ENCODE measurements at regions not wholly inside any gene's neighbourhood (a gene's known extent, or its start where the extent isn't known, plus 50 kb on each side); places are given as distances from the start of the nearest gene placed in this dataset.
"Not testable (repeated sequence)": the region's sequence is repeated elsewhere in the genome, so short reads cannot be mapped to it uniquely, and the experiment has no call there.

DNA sequence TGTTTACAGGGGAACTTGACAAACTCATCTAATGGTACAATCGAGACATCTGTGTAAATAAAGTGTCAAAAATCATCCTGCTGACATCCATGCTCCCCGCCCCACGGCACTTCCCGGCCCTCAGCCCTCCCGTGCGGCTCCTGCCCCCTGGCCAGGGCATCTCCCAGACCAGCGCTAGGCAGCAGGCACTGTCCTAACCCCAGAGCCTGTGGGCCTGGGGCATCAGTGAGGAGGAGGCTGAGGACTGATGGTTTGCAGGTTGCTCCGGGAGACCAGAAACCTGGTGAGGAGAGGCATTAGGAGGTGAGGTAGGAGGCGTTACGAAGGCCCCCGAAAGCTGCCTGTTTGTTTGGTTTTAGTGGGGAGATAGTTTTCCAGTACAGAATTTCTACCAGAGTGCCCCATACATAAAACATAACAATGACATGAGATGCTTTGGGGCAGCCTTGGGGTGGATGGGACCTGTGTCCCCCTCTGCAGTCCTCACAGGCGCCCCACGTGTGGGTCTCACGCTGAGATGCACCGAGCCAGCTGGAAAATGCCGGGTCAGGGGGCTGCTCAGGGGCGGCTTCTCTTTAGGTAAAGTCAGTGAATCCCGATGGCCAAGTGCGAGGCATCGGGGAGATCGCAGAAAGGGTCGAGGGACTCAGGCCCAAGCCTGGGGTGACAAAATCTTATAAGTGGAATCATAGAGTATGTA lies 114.2 kb downstream of the RTP5 start:
- no peak for DNase-seq

DNA sequence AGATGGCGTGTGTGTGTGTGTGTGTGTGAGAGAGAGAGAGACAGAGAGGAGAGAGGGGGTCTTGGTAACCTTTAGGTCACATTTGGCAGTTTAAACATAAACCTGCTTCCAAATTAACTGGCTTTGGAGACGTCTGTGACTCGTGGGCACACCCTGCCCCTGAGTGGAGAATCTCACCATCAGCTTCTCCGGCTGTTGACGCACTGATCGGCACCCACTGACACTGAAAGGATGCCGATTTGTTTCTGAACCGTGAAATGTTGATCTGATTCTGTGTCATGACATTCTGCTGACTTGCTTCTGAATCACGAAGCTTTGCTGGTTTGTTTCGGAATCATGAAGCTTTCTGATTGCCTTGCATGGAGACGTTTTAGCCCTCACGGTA lies 114.7 kb downstream of the RTP5 start:
- DNase-seq = no peak

DNA sequence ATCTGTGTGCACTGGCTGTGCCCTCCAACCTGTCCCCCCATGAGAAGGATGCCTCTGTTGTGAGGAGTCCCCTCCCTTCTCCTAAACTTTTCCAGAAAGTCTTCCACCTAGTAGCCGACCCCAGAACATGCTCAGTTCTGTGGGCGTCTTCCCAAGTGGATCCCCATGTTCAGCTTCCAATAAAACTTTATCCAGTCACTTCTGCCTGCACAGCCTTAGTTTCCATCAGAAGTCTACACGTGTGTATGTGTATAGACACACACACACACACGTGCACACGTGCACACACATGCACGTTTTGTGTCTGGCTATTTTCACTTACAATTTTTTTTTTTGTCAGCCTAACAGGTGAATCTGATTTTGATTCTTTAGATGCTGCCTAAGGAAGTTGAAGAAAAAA lies 115.1 kb downstream of the RTP5 start:
- no peak for DNase-seq

DNA sequence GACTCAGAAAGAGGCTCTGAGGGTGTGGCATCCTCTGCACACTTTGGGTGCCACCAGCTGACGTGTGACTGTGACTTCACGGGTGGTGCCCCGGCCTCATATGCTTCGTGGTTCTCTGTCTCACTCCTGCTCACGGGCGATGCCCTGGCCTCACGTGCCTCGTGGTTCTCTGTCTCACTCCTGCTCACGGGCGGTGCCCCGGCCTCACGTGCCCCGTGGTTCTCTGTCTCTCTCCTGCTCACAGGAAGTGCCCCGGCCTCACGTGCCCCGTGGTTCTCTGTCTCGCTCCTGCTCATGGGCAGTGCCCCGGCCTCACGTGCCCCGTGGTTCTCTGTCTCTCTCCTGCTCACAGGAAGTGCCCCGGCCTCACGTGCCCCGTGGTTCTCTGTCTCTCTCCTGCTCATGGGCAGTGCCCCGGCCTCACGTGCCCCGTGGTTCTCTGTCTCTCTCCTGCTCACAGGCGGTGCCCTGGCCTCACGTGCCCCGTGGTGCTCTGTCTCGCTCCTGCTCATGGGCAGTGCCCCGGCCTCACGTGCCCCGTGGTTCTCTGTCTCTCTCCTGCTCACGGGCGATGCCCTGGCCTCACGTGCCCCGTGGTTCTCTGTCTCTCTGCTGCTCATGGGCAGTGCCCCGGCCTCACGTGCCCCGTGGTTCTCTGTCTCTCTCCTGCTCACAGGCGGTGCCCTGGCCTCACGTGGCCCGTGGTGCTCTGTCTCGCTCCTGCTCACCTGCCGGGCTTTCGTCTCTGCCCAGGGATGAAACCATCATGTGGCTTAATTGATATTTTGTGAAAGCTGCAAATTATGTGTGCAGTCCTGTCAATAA lies 115.8 kb downstream of the RTP5 start:
- DNase-seq = not testable (repeated sequence)

DNA sequence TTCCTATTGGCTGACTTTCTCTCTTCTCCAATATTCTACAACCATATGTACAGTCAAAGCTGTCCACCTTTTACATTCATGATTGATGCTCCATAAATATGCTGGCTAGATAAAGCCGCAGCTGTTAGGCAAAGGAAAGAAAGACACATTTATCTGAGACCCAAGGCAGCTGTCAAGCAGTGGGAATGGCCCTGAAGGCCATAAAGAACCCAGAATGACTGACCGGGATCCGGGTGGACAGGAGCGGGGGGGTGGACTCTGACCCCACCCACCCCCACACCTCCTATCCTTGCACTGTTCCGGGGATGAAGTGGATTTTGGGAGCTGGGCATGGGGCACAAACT lies 116.4 kb downstream of the RTP5 start:
- DNase-seq = no peak

DNA sequence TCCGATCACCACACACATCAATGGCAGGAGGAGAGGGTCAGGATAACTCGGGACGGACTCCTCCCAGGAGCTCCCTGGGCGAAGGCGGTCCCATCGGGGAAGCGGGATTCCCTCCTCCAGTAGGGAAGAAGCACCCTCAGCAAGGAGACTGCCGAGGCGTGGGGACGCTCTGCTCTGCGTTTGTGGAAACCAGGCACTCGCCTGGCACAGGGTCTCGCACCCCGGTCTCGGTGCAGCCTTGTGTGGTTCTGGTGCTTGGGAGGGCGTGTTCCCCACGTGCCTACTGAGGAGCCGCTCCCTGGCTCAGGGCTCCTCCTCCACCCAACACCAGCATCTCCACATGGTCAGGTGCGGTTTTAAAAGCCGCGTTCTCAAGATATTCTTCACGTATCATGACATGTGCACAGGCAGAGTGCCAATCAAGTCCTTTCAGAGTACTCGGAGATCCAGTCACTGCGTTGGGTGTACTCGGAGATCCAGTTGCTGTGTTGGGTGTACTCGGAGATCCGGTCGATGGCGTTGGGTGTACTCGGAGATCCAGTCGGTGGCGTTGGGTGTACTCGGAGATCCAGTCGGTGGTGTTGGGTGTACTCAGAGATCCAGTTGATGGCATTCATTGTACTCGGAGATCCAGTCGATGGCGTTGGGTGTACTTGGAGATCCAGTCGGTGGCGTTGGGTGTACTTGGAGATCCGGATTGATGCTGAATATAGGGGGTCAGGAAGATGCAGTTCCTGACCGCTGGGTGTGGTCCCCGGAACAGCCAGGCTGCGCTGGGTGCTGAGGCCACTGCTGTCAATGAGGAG lies 117.5 kb downstream of the RTP5 start:
- no peak for DNase-seq

DNA sequence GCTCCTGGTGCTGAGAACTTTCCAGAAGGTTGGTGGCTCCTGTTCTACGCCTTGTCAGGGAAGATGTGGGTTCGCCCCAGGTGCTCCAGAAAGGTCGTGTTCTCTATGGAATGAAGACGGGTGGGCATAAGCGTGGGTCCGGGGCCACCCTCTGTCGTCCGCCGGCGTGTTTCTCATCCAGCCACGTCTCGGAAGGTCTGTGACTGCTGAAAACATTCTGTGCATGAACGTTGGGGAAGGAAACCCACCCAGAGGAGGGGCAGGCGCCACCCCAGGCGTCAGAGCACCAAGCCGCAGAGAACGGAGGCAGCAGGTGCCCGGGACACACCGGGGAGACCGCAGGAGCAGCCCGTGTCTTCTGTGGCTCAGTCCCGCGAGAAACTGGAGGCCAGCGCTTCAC lies 118.2 kb downstream of the RTP5 start:
- no peak for DNase-seq

DNA sequence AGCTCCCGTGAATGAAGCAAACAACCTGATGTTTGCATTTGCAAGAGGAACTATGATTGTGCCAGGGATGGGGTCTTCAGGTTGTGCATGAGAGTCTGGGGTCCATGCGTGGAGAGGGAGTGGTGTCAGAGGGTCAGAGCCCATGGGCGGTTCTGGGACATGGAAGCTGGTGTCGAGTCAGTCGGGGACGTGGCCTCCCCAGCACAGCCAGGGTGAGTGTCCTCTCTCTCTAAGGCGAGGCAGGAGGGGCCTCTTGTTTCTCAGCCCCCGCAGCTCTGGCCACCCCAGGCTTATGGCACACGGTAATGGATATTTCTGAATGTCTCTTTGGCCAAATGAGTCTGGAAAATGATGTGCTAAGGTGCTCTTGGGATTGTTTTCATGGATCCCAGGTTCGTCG lies 118.6 kb downstream of the RTP5 start:
- DNase-seq = no peak

DNA sequence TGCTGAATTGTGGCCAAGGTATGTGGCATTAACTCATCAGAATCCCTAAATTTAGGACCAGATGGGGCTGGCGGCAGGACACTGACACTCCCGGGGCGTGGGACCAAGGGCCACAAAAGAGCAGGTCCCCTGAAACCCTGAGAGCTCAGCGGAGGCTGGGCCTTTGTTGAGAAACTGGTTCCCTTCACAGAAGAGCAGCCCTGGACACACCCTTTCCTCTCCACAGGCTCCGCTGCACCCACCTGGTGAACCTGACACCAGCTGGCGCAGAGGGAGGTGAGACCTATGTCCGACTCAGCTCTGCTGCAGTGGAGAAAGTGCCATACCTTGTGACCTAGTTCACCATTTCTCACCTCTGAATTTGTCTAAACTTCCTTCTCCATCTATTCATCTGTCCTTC lies 119.5 kb downstream of the RTP5 start:
- no peak for DNase-seq

DNA sequence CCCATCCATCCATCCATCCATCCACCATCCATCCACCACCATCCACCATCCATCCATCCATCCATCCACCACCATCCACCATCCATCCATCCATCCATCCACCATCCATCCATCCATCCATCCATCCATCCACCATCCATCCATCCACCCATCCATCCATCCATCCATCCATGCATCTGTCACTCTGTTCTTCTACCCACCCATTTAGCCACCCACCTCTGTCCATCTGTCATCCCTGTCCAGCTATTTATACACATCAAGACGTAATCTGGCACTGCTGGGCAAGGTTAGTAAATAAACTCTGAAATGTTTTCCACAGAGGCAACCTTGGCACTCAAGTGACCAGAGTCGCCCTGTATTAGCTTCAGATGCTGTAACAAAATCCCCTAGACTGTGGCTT lies 120.9 kb downstream of the RTP5 start:
- DNase-seq = no peak

DNA sequence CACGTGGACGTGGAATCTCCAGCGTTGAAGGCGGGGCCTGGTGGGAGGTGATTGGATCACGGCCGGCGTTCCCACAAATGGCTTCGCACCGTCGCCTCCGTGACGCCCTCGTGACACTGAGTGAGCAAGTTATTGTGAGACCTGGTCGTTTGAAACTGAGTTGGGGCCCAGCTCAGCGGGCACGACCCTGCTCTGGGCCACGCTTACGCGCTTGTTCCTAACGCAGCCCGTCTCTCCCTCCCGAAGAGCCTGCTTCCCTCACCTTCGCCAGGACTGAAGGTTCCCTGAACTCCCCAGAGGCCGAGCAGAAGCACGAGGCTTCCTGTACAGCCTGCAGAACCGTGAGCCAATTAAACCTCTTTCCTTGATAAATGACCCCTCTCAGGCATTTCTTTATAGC lies 121.8 kb downstream of the RTP5 start:
- DNase-seq = no peak

DNA sequence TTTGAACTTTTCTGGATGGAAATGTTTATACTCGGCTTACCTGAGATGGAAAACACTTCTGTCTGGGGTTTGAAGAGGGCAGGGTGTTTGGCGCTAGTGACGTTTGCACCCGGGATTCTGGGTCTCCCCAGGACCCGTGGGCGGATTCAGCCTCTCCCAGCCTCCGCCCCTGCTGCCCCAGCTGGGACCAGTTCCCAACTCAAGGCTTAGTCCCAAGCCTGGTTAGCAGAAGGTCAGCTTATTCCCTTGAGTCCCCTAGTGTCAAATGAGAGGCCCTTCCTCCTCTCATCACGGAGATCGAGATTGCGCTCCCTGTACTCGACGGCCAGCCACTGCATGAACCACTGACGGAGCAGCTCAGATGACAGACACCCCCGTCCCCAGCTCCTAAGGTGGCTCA lies 123.2 kb downstream of the RTP5 start:
- no peak for DNase-seq

DNA sequence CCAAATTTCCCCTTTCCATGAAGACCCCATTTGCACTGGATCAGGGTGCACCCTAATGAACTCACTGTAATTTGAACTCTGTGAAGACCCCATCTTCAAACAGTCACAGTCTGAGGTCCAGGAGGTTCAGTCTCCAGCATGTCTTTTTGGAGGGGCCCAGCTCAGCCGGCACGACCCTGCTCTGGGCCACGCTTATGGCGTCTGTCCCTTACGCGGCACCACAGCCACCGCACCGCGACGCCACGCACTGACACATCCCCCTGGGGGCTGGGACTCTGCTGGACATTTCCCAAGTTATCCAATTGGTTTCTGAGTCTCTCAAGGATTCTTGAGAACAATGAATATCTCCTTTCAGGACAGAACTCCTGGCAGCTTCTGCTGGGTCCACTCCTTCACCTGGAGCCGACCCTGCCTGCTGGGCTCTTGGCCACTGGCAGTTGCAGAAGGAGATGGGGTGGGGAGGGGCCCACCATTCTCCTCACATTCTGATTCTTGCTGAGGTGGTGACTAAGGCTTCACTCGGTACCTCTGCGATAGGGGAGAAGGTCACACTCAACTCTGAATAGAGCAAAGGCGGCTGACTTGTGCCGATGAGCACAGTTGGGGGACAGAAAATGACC lies 124.0 kb downstream of the RTP5 start:
- DNase-seq = no peak

DNA sequence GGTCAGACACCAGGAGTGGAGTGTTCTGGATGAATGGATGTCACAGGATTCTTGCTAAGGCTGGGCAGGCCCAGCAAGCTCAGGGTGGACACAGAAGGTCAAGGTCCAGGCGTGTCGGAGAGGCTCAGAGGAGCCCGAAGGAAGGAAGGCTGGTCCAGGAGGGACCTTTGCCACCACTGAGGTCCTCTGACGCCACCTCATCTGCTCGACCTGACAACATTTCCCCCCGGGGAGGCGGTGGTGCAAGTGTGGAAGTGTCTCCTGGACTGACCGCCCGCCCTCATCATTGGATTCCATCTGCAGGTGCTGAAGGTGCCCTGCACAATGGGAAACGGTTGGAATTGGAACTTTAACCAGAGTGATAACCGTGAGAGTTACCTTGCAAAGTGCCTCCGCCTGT lies 124.6 kb downstream of the RTP5 start:
- no peak for DNase-seq

DNA sequence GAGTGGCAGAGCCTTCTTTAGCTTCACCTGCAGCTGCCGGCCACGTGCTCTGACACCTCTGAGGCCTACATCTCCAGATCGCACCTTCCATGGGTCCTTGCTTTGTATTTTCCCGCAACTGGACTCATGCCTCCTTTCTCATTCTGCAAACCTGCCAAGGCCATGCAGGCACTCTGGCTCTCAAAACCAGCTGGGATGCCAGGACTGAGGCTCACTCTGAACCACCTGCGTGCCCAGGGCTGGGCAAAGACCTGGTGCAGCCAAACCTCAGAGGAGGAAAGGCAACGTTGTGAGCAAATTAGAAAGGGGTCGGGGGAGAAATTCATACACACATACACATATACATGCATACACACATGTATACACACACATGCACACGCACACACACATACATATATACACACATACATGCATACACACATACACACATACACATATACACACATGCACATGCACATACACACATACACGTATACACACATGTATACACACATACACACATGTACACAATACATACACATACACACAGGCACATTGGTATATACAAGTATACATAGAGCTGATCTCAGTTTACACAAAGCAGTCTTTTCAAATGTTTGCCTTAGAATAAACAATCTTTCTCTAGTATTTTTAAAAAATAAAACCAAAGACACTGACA lies 125.2 kb downstream of the RTP5 start:
- DNase-seq = no peak

DNA sequence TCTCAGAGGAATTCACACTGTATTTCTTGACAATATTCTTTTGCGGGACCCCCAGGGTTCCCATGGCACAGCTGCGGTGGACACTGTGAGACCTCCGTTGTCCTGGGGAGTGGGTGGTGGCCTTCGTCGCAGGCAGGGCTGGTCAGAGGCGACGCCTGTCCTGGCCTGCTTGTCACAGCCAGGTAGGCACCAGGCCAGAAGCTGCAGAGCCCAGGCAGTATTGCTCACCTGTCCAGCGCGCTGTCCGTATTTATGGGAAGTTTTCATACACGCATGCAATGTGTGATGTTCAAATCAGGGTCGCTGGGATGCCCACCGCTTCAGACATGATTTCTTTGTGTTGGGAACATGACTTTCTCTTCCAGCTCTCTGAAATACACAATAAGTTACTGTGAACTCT lies 126.6 kb downstream of the RTP5 start:
- DNase-seq = no peak

DNA sequence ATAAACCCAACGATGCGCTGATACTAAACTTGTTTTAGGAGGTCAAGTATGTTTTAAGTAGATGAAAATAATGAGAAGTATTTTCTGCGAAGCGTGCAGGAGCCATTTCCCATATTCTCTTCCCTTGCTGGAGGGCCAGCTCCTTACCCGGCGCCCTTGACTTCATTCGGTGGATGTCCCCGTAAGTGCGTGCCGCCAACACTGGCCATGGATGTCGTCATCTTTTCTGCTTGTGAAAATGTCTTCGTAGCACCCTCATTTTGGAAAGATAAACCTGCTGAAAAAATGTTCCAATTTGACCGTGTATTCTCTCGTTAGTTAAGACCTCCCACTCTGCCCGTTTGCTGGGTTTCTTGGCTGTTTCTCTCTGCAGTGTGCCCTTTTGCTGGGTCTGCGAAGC lies 127.5 kb downstream of the RTP5 start:
- no peak for DNase-seq

DNA sequence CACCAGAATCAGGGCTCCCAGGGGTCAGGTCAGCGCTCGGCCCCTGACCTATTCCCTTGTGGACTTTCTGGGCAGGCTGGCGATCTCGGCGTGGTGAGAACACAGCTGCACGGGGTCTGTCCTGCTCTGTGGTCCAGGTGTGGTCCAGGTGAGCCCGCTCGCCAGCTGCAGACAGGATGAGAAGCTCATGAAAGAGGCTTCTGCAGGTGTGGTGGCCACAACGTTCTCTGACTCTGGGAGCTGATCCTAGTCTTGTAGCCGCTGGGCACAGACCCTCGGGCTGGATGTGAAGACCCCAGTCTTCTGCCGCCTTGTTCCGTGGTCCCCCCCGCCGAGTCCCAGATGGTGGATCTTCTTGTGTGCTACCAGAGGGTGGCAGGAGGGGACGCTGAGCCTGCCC lies 129.7 kb downstream of the RTP5 start:
- DNase-seq = no peak

DNA sequence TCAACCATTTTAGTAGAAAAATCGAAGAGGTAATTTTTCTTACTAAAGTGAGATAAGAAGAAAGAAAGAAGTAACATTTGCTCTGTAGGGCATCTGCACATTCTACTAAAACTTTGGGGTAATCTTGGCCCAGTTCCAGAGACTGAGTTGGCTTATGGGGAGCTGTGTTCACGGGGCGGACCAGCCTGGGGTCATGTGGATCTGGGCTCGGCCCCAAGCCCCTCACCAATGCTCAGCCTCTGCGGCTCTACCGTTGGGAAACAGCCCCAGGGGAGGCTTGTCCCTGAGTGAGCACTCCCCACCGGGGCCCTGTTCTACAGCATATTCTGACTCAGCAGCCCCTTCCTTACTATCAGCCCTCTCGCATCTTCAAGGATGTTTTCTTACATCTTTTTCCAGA lies 132.3 kb downstream of the RTP5 start:
- no peak for DNase-seq

DNA sequence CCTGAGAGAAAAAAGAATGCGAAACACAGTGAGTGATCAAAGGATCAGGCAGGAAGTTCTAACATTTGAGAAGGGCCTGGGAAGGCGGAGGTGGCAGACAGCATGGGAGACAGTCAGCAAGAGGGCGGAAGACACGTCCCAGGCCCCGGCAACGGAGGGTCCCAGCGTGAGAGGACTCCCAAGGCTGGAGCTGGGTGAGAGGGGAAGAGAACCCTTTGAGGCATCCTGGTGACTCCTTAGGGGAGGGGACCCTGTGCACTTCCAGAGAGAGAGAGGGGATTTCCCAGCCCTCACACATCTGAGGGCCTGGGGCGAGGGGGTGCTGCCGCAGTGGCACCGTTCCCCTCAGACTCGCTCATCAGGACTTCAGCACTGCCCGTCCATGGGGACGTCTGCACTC lies 133.4 kb downstream of the RTP5 start:
- DNase-seq = no peak

DNA sequence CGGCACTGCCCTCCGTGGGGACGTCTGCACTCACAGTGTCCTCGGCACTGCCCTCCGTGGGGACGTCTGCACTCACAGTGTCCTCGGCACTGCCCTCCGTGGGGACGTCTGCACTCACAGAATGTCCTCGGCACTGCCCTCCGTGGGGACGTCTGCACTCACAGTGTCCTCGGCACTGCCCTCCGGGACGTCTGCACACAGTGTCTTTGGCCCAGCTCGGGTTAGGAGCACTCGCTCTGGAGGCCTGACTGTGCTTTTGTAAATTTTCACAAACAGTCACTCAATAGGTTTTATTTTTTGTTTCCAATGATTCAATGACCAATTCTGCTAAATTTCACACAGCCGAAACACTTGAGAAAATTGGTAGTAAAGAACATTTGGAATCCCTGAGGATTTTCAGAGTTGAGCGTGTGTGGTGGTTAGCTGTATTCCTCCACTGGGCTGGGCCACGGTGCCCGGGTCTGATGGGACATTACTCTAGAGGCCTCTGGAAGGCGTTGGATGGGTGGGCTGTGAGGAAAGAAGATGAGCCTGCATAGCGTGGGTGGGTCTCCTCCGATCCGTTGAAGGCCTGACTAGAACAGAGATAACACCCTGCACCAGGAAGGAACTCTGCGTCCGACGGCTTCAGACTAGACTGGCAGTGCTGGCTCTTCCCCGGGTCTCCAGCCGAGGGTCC lies 134.8 kb downstream of the RTP5 start:
- no peak for DNase-seq

DNA sequence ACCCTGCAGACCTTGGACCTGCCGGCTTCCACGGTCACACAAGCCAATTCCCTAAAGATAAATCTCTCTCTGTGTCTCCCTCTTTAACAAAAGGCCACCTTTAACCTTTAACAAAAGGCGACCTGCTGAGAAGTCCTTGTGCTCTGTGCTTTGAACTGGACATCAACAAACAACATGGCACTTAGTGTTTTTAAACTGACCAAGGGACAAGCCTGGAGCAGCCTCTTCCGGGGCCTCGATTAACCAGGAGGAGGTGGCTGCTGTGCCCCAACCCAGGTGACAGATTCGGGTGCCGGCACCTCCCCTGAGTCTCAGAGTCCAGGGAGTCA lies 135.3 kb downstream of the RTP5 start:
- no peak for DNase-seq
